ENCODE measurements at regions not wholly inside any gene's neighbourhood (a gene's known extent, or its start where the extent isn't known, plus 50 kb on each side); places are given as distances from the start of the nearest gene placed in this dataset.
"Not testable (repeated sequence)": the region's sequence is repeated elsewhere in the genome, so short reads cannot be mapped to it uniquely, and the experiment has no call there.

GRCh38 chr2:183812091-183812490 is 687.8 kb downstream of the NUP35 start:
- no peaks in the 10 kb centered on the region for H3K36me3 ChIP-seq (ENCODE audit: control insufficient read depth, insufficient read depth, low read length)
- no peak for TF ChIP-seq CTCF (IDR thresholded peaks at IDR 0.05; ENCODE audit: insufficient read depth, low read length, poor library complexity, severe bottlenecking)
- no peak for DNase-seq (ENCODE audit: extremely low read depth, insufficient read length)
- H3K4me3 ChIP-seq (replicated peaks; ENCODE audit: low read depth, low read length) = no peak overlapping the region
- H3K27me3 ChIP-seq (replicated peaks; ENCODE audit: control insufficient read depth, insufficient read depth, low read length) = no peaks in the 10 kb centered on the region

- H3K27me3 ChIP-seq (replicated peaks; ENCODE audit: control insufficient read depth, insufficient read depth, low read length) = no peaks in the 10 kb centered on the region
- DNase-seq (ENCODE audit: extremely low read depth, insufficient read length) = no peak
- no peaks in the 10 kb centered on the region for H3K36me3 ChIP-seq (ENCODE audit: control insufficient read depth, insufficient read depth, low read length)
- TF ChIP-seq CTCF (IDR thresholded peaks at IDR 0.05; ENCODE audit: insufficient read depth, low read length, poor library complexity, severe bottlenecking) = no peak
- no peak overlapping the region for H3K4me3 ChIP-seq (replicated peaks; ENCODE audit: low read depth, low read length)
Observed at GRCh38 chr2:183825710-183826109, 701.5 kb downstream of the NUP35 start.

GRCh38 chr2:183829931-183830330 is 705.7 kb downstream of the NUP35 start:
- no peaks in the 10 kb centered on the region for H3K27me3 ChIP-seq (replicated peaks; ENCODE audit: control insufficient read depth, insufficient read depth, low read length)
- TF ChIP-seq CTCF (IDR thresholded peaks at IDR 0.05; ENCODE audit: insufficient read depth, low read length, poor library complexity, severe bottlenecking) = no peak
- no peak overlapping the region for H3K4me3 ChIP-seq (replicated peaks; ENCODE audit: low read depth, low read length)
- DNase-seq (ENCODE audit: extremely low read depth, insufficient read length) = no peak
- H3K36me3 ChIP-seq (ENCODE audit: control insufficient read depth, insufficient read depth, low read length) = no peaks in the 10 kb centered on the region

- Histone ChIP-seq H3K27me3 (replicated peaks; ENCODE audit: control insufficient read depth, insufficient read depth, low read length) (no peaks in the 10 kb centered on the region), H3K36me3 (ENCODE audit: control insufficient read depth, insufficient read depth, low read length) (no peaks in the 10 kb centered on the region), H3K4me3 (replicated peaks; ENCODE audit: low read depth, low read length) (no peak overlapping the region)
- no peak for TF ChIP-seq CTCF (IDR thresholded peaks at IDR 0.05; ENCODE audit: insufficient read depth, low read length, poor library complexity, severe bottlenecking)
- DNase-seq (ENCODE audit: extremely low read depth, insufficient read length) = no peak
Observed at GRCh38 chr2:183837157-183837556, 712.9 kb downstream of the NUP35 start.

GRCh38 chr2:183838295-183838694 is 714.1 kb downstream of the NUP35 start:
- no peak overlapping the region for H3K4me3 ChIP-seq (replicated peaks; ENCODE audit: low read depth, low read length)
- TF ChIP-seq CTCF (IDR thresholded peaks at IDR 0.05; ENCODE audit: insufficient read depth, low read length, poor library complexity, severe bottlenecking) = no peak
- H3K27me3 ChIP-seq (replicated peaks; ENCODE audit: control insufficient read depth, insufficient read depth, low read length) = no peaks in the 10 kb centered on the region
- H3K36me3 ChIP-seq (ENCODE audit: control insufficient read depth, insufficient read depth, low read length) = no peaks in the 10 kb centered on the region
- no peak for DNase-seq (ENCODE audit: extremely low read depth, insufficient read length)

- H3K27me3 ChIP-seq (replicated peaks; ENCODE audit: control insufficient read depth, insufficient read depth, low read length) = no peaks in the 10 kb centered on the region
- no peaks in the 10 kb centered on the region for H3K36me3 ChIP-seq (ENCODE audit: control insufficient read depth, insufficient read depth, low read length)
- H3K4me3 ChIP-seq (replicated peaks; ENCODE audit: low read depth, low read length) = no peak overlapping the region
- no peak for TF ChIP-seq CTCF (IDR thresholded peaks at IDR 0.05; ENCODE audit: insufficient read depth, low read length, poor library complexity, severe bottlenecking)
- DNase-seq (ENCODE audit: extremely low read depth, insufficient read length) = no peak
Observed at GRCh38 chr2:183840061-183840584, 715.9 kb downstream of the NUP35 start.

- H3K36me3 ChIP-seq (ENCODE audit: control insufficient read depth, insufficient read depth, low read length); H3K27me3 ChIP-seq (replicated peaks; ENCODE audit: control insufficient read depth, insufficient read depth, low read length); DNase-seq (ENCODE audit: extremely low read depth, insufficient read length); H3K4me3 ChIP-seq (replicated peaks; ENCODE audit: low read depth, low read length): not testable (repeated sequence)
Observed at GRCh38 chr2:183849826-183850225, 725.6 kb downstream of the NUP35 start.

Measured in GM06990 (cell line).